ENCODE measurements at regions not wholly inside any gene's neighbourhood (a gene's known extent, or its start where the extent isn't known, plus 50 kb on each side); places are given as distances from the start of the nearest gene placed in this dataset.
A peak's percentile ranks its signal among the peaks of the same experiment; 100 is the strongest.

GRCh38 chr6:54737247-54737646 lies 109.3 kb upstream of the FAM83B start:
- TF ChIP-seq CTCF (IDR thresholded peaks at IDR 0.05; ENCODE audit: low read depth, low read length, poor library complexity, severe bottlenecking) (peak; percentile 59), EZH2phosphoT487 (IDR thresholded peaks at IDR 0.05; ENCODE audit: borderline replicate concordance, low read length) (no peak)

All from DOHH2 (cell line).